ENCODE measurements at regions not wholly inside any gene's neighbourhood (a gene's known extent, or its start where the extent isn't known, plus 50 kb on each side); places are given as distances from the start of the nearest gene placed in this dataset.

DNA sequence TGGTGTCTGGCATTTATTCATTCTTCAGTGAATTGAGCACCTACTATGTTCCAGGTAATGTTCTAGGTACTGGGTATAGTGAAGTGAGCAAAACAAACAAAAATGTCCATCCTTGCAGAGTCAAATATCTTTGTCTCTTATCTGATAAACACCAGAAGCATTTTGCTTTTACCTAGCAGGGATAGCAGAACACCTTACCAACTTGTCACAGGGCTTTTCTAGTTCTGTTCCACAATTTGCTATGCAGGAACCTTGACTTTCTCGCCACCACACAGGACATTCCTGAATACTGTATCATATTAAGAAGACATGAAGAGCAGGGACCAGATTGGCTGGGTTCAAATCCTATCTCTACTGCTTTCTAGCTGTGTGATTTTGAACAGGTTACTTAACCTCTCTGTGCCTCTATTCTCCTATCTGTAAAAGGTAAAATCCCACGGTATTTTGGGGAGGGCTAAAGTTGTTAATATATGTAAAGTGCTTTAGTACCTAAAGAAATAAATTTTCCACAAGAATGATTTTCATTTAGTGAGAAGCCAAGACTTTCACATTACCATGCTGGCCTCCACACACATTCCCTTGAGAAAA, 214.5 kb upstream of the S100G start:
- Histone ChIP-seq H3K27me3 (ENCODE audit: insufficient read depth, low read length, poor library complexity) (no peaks in the 10 kb centered on the region), H3K79me2 (ENCODE audit: control insufficient read depth, insufficient read depth, low read length) (no peaks in the 10 kb centered on the region), H3K27ac (ENCODE audit: low read depth, low read length) (no peak overlapping the region), H2BK120ac (ENCODE audit: low read depth, low read length) (no peak overlapping the region), H3K36me3 (ENCODE audit: control insufficient read depth, insufficient read depth, low read length) (no peaks in the 10 kb centered on the region), H3K4ac (ENCODE audit: low read depth, low read length) (no peak overlapping the region), H4K5ac (ENCODE audit: low read length) (no peak overlapping the region), H3K23ac (ENCODE audit: low read length) (no peak overlapping the region), H3K4me3 (ENCODE audit: low read length) (no peak overlapping the region), H3K9ac (ENCODE audit: low read length) (no peak overlapping the region), H3K56ac (ENCODE audit: low read length) (no peak overlapping the region), H2BK5ac (ENCODE audit: low read length) (no peak overlapping the region), H4K8ac (ENCODE audit: low read depth, low read length) (no peak overlapping the region), H3K4me1 (ENCODE audit: control insufficient read depth, low read depth, low read length) (no peaks in the 10 kb centered on the region), H3K18ac (ENCODE audit: low read length) (no peak overlapping the region), H2BK15ac (replicated peaks; ENCODE audit: low read depth) (no peak overlapping the region), H3K79me1 (ENCODE audit: low read length) (no peaks in the 10 kb centered on the region), H3K4me2 (ENCODE audit: low read length) (no peak overlapping the region), H2AK5ac (ENCODE audit: low read length) (no peak overlapping the region)
- WGBS (ENCODE audit: extremely low coverage, insufficient coverage, low lambda C conversion rate) = no CpG with 5 or more reads among the region's 2 CpGs
- DNase-seq = no peak

DNA sequence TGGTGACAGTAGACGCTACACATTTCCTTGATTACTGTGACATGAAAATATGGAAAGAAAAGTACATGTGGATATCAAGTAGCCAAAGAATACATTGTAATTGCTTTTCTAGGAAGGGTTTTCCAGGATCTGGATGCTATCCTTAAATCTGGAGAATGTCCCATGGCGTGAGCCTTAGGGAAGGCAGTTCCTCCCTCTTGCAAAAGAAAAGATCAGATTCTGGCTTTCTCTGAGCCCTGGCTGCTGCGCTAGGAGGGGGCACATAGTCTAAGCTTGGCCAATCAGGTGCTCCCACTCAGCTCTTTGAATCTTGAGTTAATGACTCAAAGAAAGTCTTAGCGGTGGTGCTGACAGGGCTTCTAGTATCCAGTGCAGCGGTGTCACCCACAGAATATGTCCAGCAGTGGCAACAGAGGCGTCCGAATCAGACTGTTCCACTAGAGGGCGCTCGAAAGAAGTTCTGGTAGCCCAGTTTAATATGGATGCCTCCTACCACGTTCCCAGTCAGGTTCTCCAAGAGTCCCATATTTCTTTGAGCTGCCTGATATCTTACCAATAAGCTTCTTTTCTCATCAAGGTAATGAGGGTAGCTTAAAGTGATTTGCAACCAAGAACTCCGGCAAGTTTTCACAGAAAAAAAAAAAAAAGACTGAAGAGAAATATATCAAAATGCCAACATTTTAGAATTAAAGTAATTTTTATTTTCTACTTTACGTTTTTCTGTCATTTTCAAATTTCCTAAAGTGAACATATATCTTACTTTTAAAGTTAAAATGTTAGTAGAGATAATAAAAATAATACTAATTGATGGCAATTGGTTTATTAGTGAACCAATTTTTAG, 213.4 kb upstream of the S100G start:
- WGBS (ENCODE audit: extremely low coverage, insufficient coverage, low lambda C conversion rate) = no CpG with 5 or more reads among the region's 12 CpGs

DNA sequence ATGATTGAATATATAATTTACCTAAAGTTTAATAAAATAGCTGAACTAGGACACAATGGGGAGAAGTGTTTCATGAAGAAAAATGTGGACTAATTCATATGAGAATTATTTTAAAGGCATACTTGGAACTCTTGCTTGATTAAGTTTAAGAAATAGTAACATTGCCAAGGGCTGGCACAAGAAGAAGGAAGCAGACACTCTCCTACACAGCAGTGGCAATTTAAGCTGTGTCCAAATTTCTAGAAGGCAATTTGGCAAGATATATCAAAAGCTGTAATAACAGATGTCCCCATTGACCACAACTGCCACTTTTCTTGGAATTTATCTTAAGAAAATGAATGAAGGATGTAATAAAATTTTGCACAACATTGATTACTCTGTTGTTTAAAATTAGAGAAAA, 209.5 kb upstream of the S100G start:
- Histone ChIP-seq H3K4me1 (ENCODE audit: control insufficient read depth, low read depth, low read length) (no peaks in the 10 kb centered on the region), H3K9ac (ENCODE audit: low read length) (no peak overlapping the region), H3K56ac (ENCODE audit: low read length) (no peak overlapping the region), H4K5ac (ENCODE audit: low read length) (no peak overlapping the region), H3K4me2 (ENCODE audit: low read length) (no peak overlapping the region), H2BK5ac (ENCODE audit: low read length) (no peak overlapping the region), H3K79me1 (ENCODE audit: low read length) (no peaks in the 10 kb centered on the region), H3K18ac (ENCODE audit: low read length) (no peak overlapping the region), H2BK120ac (ENCODE audit: low read depth, low read length) (no peak overlapping the region), H3K27ac (ENCODE audit: low read depth, low read length) (no peak overlapping the region), H3K4ac (ENCODE audit: low read depth, low read length) (no peak overlapping the region), H3K23ac (ENCODE audit: low read length) (no peak overlapping the region), H3K27me3 (ENCODE audit: insufficient read depth, low read length, poor library complexity) (no peaks in the 10 kb centered on the region), H2BK15ac (replicated peaks; ENCODE audit: low read depth) (no peak overlapping the region), H4K8ac (ENCODE audit: low read depth, low read length) (no peak overlapping the region), H2AK5ac (ENCODE audit: low read length) (no peak overlapping the region), H3K4me3 (ENCODE audit: low read length) (no peak overlapping the region), H3K79me2 (ENCODE audit: control insufficient read depth, insufficient read depth, low read length) (no peaks in the 10 kb centered on the region), H3K36me3 (ENCODE audit: control insufficient read depth, insufficient read depth, low read length) (no peaks in the 10 kb centered on the region)
- DNase-seq = no peak

More for the DNA sequence above, 213.4 kb upstream of the S100G start:
- H3K27ac ChIP-seq (ENCODE audit: low read depth, low read length) = no peak overlapping the region
- no peaks in the 10 kb centered on the region for H3K4me1 ChIP-seq (ENCODE audit: control insufficient read depth, low read depth, low read length)
- no peak overlapping the region for H3K4me2 ChIP-seq (ENCODE audit: low read length)
- no peak overlapping the region for H3K4ac ChIP-seq (ENCODE audit: low read depth, low read length)
- no peak overlapping the region for H3K23ac ChIP-seq (ENCODE audit: low read length)
- H3K79me2 ChIP-seq (ENCODE audit: control insufficient read depth, insufficient read depth, low read length) = no peaks in the 10 kb centered on the region
- no peak overlapping the region for H3K18ac ChIP-seq (ENCODE audit: low read length)
- H3K4me3 ChIP-seq (ENCODE audit: low read length) = no peak overlapping the region
- H2AK5ac ChIP-seq (ENCODE audit: low read length) = no peak overlapping the region
- no peak overlapping the region for H2BK15ac ChIP-seq (replicated peaks; ENCODE audit: low read depth)
- H2BK5ac ChIP-seq (ENCODE audit: low read length) = no peak overlapping the region
- H2BK120ac ChIP-seq (ENCODE audit: low read depth, low read length) = peak overlapping the region; percentile 74
- no peaks in the 10 kb centered on the region for H3K27me3 ChIP-seq (ENCODE audit: insufficient read depth, low read length, poor library complexity)
- no peak overlapping the region for H4K8ac ChIP-seq (ENCODE audit: low read depth, low read length)
- no peaks in the 10 kb centered on the region for H3K79me1 ChIP-seq (ENCODE audit: low read length)
- H4K5ac ChIP-seq (ENCODE audit: low read length) = no peak overlapping the region
- H3K56ac ChIP-seq (ENCODE audit: low read length) = no peak overlapping the region
- H3K36me3 ChIP-seq (ENCODE audit: control insufficient read depth, insufficient read depth, low read length) = no peaks in the 10 kb centered on the region
- H3K9ac ChIP-seq (ENCODE audit: low read length) = no peak overlapping the region
- peak; percentile 77 for DNase-seq

DNA sequence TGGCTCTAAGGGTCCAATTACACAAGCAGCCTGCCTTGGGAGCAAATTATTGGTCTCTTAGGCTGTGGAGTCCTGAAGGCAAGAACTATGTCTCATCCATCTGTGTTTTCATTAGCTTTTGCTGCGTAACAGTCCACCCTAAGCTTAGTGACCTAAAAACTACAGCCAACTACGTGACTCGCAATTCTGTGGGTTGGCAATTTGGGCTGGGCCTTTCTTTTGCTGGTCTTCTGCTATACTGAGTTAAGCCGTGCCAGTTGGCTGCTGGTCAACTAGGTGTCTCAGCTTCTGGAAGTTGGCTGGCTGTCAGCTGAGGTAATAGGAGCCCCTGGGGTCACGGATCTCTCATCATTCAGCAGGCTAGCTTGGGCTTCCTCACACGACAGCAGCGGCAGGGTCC, 205.6 kb upstream of the S100G start:
- no peak overlapping the region for H3K4me2 ChIP-seq (ENCODE audit: low read length)
- no peak for DNase-seq
- H3K4me1 ChIP-seq (ENCODE audit: control insufficient read depth, low read depth, low read length) = no peaks in the 10 kb centered on the region
- no CpG with 5 or more reads among the region's 7 CpGs for WGBS (ENCODE audit: extremely low coverage, insufficient coverage, low lambda C conversion rate)
- H3K79me2 ChIP-seq (ENCODE audit: control insufficient read depth, insufficient read depth, low read length) = no peaks in the 10 kb centered on the region
- no peak overlapping the region for H2BK15ac ChIP-seq (replicated peaks; ENCODE audit: low read depth)
- no peak overlapping the region for H3K18ac ChIP-seq (ENCODE audit: low read length)
- peak overlapping the region; percentile 43 for H3K4ac ChIP-seq (ENCODE audit: low read depth, low read length)
- no peaks in the 10 kb centered on the region for H3K79me1 ChIP-seq (ENCODE audit: low read length)
- no peak overlapping the region for H3K4me3 ChIP-seq (ENCODE audit: low read length)
- H4K5ac ChIP-seq (ENCODE audit: low read length) = no peak overlapping the region
- no peak overlapping the region for H3K23ac ChIP-seq (ENCODE audit: low read length)
- H2AK5ac ChIP-seq (ENCODE audit: low read length) = no peak overlapping the region
- H4K8ac ChIP-seq (ENCODE audit: low read depth, low read length) = no peak overlapping the region
- H2BK5ac ChIP-seq (ENCODE audit: low read length) = no peak overlapping the region
- no peak overlapping the region for H3K27ac ChIP-seq (ENCODE audit: low read depth, low read length)
- H2BK120ac ChIP-seq (ENCODE audit: low read depth, low read length) = no peak overlapping the region
- H3K36me3 ChIP-seq (ENCODE audit: control insufficient read depth, insufficient read depth, low read length) = no peaks in the 10 kb centered on the region
- no peak overlapping the region for H3K9ac ChIP-seq (ENCODE audit: low read length)
- peak overlapping the region; percentile 7 for H3K56ac ChIP-seq (ENCODE audit: low read length)
- H3K27me3 ChIP-seq (ENCODE audit: insufficient read depth, low read length, poor library complexity) = no peaks in the 10 kb centered on the region

DNA sequence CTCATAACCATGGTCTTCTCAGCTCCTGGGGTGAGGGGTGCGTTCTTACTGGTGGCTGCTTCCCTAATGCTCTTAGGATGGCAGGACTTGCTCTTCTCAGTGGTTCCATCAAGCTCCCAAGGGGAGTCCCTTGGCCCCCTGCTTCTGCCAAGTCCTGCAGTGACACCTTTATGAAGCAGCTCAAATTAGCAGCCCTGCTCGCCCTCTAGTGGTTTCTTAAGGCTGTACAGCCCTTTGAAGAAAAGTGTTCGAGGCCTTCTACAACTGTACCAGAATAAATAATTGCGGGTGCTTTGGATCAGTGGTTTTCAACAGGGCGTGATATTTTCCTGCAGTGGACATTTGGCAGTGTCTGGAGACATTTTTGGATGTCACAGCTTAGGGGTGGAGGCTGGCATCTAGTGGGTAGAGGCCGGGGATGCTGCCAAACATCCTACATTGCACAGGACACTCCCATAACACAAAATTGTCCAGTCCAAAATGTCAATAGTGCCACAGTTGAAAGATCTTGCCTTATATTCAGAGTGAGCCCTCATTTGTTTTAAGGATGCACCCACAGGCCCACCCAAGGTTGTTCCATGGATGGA, 204.7 kb upstream of the S100G start:
- Histone ChIP-seq H3K18ac (ENCODE audit: low read length) (peak overlapping the region; percentile 68), H4K8ac (ENCODE audit: low read depth, low read length) (no peak overlapping the region), H3K9ac (ENCODE audit: low read length) (no peak overlapping the region), H3K56ac (ENCODE audit: low read length) (peak overlapping the region; percentile 64), H3K4me2 (ENCODE audit: low read length) (no peak overlapping the region), H2BK15ac (replicated peaks; ENCODE audit: low read depth) (peak overlapping the region; percentile 85), H3K27ac (ENCODE audit: low read depth, low read length) (no peak overlapping the region), H4K5ac (ENCODE audit: low read length) (no peak overlapping the region), H3K79me2 (ENCODE audit: control insufficient read depth, insufficient read depth, low read length) (no peaks in the 10 kb centered on the region), H3K79me1 (ENCODE audit: low read length) (no peaks in the 10 kb centered on the region), H3K27me3 (ENCODE audit: insufficient read depth, low read length, poor library complexity) (no peaks in the 10 kb centered on the region), H2AK5ac (ENCODE audit: low read length) (no peak overlapping the region), H3K4me3 (ENCODE audit: low read length) (no peak overlapping the region), H3K23ac (ENCODE audit: low read length) (no peak overlapping the region), H2BK5ac (ENCODE audit: low read length) (peak overlapping the region; percentile 50), H3K4me1 (ENCODE audit: control insufficient read depth, low read depth, low read length) (no peaks in the 10 kb centered on the region), H2BK120ac (ENCODE audit: low read depth, low read length) (peak overlapping the region; percentile 61), H3K36me3 (ENCODE audit: control insufficient read depth, insufficient read depth, low read length) (no peaks in the 10 kb centered on the region), H3K4ac (ENCODE audit: low read depth, low read length) (peak overlapping the region; percentile 87)
- peak; percentile 56 for DNase-seq
- no CpG with 5 or more reads among the region's 6 CpGs for WGBS (ENCODE audit: extremely low coverage, insufficient coverage, low lambda C conversion rate)
